GM18909 (cell line): ENCODE measurements at regions not wholly inside any gene's neighbourhood (a gene's known extent, or its start where the extent isn't known, plus 50 kb on each side); places are given as distances from the start of the nearest gene placed in this dataset.

ENCODE experiments used
- ATAC-seq: cut with Tn5 transposase; IDR thresholded peaks from one replicate; pipeline ENCODE4 v1.9.1; 2021; ENCODE audit warnings: mild to moderate bottlenecking; ENCODE audit not compliant: unreplicated experiment, poor library complexity

DNA sequence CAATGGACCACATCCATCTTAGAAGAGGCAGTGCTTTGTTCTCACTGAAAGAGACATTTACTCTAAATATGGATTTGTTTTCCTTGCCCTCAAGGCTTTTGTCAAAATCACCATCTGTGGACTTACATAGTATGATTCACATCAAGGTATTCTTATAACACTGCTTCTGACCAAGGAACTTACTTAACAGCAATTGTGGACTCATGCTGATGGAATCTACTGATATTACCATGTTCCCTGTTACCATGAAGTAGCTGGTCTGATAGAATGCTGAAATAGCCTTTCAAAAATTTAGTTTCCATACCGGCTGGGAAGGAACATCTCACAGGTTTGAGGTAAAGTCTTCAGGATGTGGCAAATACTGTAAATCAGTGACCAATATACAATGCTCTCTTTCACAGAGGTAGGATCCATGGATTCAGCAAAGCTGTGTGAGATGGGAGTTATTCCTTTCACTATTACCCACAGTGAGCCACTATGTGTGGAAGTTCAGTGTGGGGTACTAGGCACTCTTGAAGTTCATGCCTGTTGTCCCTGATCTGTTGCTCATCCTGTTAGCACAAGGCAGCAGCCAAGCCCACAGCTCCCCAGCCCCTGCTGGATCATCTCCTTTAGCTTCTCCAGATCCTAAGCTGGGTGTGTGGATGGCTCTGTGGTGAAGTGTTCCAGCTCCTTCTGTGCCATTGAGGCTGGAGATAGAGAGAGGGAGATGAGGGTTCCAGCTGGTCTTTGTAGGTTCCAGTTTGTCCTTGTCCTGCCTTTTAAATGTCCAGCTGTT is 126.4 kb downstream of the ATP23 start:
- ATAC-seq: no peak

DNA sequence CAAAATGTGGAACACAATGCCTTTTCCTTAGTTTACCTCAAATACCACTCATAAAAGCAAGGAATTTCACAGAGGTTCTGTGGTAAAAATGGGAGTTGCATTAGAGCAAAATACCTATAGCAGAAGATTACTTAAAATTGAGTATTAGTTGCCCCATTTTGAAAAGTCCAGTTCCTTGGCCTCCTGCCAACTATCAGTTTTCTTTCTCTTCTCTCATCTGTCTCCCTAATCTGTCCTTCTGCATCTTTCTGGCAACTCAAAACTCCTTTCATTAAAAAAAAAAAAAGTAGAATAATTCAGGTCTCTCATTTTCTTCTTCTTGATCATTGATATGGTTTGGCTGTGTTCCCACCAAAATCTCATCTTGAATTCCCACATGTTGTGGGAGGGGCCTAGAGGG is 127.3 kb downstream of the ATP23 start:
- no peak for ATAC-seq

DNA sequence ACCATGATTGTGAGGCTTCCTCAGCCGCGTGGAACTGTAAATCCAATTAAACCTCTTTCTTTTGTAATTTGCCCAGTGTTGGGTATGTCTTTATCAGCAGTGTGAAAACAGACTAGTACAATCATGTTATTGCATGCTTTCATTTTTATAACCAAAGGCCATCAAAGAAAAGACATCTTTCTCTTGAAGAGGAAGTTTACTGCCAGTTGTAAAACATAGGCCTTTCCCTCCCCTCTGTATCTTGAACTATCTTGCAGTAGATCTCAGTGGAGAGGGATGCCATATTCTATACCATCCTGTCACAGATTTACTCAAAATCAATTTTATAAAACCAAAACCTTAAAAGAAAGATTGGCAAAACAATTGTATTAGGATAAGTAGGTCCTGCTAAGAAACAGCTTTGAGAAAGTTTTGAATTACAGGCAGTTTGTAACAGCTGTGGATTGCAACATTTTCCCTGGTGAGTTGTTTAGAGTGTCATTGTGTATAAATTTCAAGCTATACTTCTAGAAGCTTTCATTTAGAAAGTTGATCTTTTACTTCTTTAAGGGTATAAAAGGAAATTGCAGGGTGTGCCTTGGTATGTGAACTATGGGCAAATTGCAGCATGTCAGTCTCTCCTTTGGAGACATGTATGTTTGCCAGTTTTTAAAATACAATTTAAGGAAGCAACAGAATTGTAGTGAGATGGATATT is 128.0 kb downstream of the ATP23 start:
- ATAC-seq: no peak

DNA sequence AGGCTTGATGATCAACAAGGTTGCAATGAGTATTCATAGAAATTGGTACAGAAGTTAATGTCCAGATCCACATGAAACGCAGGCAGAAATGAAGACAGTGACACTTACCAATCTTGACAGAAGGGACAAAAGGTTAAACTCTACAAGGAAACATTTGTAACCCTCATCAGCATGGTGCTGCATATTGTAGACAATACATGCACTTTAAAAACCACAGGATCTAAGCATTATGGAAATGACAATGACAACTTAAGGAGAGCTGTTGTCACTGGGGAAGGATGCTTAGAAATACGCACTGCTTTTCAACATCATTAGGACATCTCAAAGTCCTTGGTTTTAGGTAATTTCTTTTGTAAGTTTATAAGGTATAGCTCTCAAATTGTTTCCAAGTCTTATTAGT is 130.6 kb downstream of the ATP23 start:
- ATAC-seq: no peak

DNA sequence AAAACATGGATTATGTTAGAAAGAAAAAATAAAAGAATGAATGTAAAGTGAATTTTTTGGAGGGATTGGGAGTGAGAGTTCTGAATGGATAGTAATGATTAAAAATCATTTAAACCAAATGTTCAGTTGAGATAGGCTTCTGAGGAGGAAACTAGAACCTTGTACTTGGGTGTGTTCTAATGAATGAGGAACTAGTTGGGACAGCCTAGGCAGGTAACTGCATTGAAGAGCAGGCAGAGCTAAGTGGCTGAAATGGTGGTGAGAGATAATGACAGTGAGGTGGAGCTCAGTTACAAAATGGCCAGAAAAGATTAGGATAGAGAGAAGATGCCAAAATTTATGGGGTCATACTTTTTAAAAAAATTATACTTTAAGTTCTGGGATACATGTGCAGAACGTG is 132.9 kb downstream of the ATP23 start:
- ATAC-seq: no peak

DNA sequence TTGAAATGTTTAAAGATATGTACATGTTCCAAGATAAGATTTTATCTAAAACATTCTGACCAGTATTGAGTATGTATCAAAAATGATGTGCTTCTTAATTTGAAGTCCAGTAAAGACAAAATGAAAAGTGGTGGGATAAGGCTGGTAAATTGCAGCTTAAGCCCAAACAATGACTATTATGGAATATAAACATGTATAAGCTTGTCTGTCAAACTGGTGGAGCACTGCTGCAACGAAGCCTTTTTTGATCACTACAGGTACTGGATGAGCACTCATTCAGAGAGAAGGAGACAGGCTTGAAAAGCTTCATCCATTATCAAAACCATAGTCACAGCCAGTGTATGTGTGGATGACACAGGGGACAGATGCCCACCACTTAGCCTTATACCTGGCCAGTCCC is 138.4 kb downstream of the ATP23 start:
- no peak for ATAC-seq

DNA sequence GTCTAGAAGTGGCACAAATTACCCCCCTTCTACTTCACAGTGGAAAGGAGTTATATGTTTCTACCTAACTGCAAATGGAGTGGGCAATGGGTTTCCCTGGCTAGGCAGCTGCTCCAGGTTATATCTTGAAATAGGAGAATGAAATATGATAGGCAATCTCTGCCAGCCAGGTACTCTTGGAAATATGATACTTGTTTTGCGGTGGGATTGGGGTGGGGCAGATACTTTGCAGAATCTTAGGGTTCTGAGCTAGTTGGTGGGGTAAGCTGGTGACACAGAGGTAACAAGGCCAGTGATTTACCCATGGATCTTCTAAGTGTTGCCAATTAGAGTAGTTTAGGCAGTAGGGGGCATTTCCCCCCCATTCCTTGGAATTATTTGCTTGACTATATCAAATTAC is 140.1 kb downstream of the ATP23 start:
- no peak for ATAC-seq

GRCh38 chr12:58082996-58083395 is 141.6 kb downstream of the ATP23 start:
- no peak for ATAC-seq

DNA sequence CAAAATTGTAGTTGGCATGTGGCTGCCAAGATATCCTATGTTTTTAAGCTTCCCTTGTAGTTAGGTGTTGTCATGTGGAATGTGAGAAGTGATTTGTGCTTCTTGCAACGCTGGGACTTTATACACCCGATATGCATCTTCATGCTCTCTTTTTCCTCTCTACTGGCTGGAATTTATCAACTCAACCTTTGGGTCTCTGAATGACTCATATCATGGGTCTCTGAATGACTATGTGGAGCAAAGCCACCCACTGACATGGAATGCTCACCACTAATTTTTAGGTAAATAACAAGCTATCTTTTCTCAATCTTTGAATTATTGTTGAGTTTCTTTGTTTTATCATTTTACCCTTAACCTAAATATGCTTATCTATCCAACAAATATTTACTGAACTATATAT is 144.6 kb downstream of the ATP23 start:
- ATAC-seq: no peak

DNA sequence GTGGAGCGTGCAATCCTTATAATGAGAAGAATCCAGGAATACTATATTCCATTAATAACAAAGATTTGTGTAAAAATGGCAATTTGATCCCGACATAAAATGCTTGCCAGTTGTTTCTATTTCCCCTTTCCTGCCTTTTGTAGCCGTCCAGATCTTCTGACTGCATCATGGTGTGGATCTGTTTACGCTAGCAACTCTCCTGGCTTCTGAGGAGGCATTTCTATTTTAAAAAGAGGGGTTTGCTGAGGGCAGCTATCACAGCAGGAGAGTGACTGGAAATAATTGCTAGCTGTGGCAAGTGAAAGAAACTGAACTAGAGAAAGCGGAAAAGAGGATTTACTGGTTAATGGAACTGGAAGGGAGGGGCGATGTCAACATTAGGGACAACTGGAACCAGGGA is 145.6 kb downstream of the ATP23 start:
- no peak for ATAC-seq

DNA sequence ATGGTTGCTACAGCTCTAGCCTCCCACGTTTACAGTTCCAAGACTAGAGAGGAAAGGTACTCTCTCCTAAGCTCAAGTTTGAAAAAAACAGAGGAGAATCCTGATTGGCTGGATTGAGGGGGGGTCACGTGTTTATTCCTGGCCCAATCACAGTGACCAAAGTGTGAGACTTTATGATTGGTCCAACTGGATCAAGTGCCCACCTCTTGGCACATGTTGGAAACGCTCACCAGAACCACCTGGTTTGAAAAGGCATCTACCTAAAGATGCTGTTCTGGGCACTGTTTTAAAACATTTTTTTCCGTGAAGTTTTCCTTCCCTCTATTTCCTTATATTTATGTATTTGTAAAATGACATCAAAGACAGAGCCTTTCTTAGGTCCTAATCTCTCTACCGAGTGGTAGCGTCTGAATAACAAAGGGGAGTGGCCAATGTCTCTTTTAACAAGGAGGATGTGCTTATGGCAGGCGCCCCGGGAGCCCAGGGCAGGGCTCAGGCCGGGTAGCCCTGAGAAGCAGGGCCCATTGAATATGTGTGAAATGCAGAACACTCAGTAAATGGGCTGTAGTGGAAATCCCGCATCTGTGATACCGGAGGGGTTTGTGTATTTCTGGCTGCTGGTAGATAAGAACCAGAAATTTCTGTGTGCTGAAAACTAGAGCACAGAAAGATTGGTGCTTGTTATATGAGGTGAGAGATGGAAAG is 146.2 kb downstream of the ATP23 start:
- no peak for ATAC-seq

DNA sequence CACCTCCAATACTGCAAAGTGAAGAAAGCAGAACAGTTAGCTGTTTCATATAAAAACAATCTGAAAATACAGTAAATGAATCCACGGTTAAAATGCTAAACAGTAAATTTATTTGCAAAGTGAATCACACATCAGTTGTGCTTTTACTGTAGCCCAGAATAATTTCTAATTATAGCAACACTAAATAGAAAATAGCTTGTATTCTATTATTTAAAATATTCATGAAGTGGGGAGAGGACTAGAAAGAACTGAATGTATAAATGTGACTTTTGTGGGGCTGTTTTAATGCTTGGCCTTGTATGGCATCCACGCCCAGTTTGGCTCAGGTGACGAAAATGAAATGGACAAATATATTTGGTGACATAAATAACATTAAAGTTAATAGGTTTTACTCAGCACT is 148.2 kb downstream of the ATP23 start:
- ATAC-seq: no peak

DNA sequence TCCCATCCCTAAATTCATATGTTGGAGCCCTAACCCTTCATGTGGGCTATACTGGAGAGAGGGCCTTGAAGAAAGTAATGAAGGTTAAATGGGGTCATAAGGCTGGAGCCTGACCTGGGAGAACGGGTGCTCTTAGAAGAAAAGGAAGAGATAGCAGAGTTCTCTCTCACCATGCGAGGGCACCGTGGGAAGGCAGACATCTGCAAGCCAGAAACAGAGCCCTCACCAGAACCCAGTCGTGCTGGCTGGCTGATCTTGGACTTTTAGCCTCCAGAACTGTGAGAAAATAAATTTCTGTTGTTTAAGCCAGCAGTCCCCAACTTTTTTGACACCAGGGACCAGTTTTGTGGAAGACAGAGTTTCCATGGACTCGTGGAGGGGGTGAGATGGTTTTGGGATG is 149.3 kb downstream of the ATP23 start:
- no peak for ATAC-seq

DNA sequence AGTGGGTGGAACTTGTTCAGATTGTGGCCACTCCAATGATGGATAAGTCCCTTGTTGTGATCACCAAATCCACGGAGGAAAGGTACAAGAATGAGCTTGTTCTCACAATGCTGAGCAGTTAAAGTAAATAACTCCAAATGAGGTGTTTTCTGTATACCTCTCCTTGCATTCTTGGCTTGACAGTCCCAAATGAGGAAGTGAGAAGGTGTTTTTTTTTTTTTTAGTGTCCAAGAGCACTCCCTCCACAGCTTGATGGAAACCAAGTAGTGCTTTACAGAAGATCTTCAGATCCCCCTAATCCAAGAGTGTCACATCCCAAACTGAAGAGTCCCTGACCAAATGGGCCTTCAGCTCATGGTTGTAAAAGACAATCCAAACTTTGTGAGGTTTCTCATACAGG is 153.6 kb downstream of the ATP23 start:
- ATAC-seq: peak; percentile 66

- no peak for ATAC-seq
Measured at GRCh38 chr12:58097741-58098140, 156.4 kb downstream of the ATP23 start.

- ATAC-seq: no peak
Measured at GRCh38 chr12:58099476-58099875, 158.1 kb downstream of the ATP23 start.

GRCh38 chr12:58104351-58104755 is 163.0 kb downstream of the ATP23 start:
- no peak for ATAC-seq

GRCh38 chr12:58105225-58106119 is 164.1 kb downstream of the ATP23 start:
- ATAC-seq: no peak

DNA sequence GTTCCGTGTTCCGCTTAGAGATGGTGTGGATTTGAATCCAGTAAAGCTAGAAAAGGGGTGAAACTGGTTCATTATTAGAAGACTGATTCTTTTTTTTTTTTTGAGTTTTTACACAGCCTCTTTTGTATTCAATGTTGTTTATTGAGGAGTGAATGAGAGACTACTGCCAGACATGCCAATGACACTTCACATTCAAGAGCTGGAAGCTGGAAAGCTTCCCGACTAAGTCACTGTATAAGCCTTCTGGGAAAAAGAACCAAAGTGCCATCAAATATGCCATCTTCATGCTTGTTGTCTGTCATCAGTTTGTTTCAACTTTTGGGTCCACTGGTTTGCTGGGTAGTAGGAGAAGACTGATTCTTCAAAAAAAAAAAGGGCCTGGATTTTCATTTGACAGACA is 164.8 kb downstream of the ATP23 start:
- no peak for ATAC-seq

DNA sequence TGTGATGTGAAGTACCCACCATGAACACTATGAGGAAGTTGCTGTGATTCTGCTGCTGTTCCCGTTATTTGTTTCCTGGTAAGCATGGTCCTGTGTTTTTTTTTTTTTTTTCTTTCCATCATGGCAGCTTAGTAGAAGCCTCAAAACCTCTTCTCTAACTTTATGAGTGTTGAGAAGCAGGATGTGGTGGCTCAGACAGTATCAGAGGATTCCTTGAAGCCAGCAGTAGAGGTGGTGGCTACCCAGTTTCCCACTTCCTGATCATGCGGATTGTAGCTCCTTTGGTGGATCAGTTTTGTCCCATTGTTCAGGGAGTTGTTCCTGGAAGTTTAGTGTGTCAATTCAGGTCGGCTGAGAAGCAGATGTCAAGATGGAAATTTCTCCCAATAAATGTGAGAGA is 175.8 kb downstream of the ATP23 start:
- no peak for ATAC-seq
